Activated CD4-positive, alpha-beta T cell treated with anti-CD3 and anti-CD28 coated beads, Interleukin-2, amount 10 ng/mL, durations not matched to agents 24 days and 14 days (primary cell): ENCODE measurements at regions not wholly inside any gene's neighbourhood (a gene's known extent, or its start where the extent isn't known, plus 50 kb on each side); places are given as distances from the start of the nearest gene placed in this dataset.
"Not testable (repeated sequence)": the region's sequence is repeated elsewhere in the genome, so short reads cannot be mapped to it uniquely, and the experiment has no call there.

ENCODE experiments used
- DNase-seq: peaks from one replicate; pipeline ENCODE4 v3.0.0; 2022
- H3K27ac Mint-ChIP-seq: one replicate; pipeline ENCODE4 v1.8.0; 2022; ENCODE audit warnings: mild to moderate bottlenecking, mixed read lengths
- H3K27me3 Mint-ChIP-seq: one replicate; pipeline ENCODE4 v1.8.0; 2022; ENCODE audit warnings: mixed read lengths
- H3K36me3 Mint-ChIP-seq: one replicate; pipeline ENCODE4 v1.8.0; 2022; ENCODE audit warnings: low read depth, mild to moderate bottlenecking, mixed read lengths
- H3K4me1 Mint-ChIP-seq: one replicate; pipeline ENCODE4 v1.8.0; 2021; ENCODE audit warnings: mixed read lengths
- H3K4me3 Mint-ChIP-seq: one replicate; pipeline ENCODE4 v1.8.0; 2022; ENCODE audit warnings: mild to moderate bottlenecking, moderate library complexity, mixed read lengths
- H3K9me3 Mint-ChIP-seq: one replicate; pipeline ENCODE4 v1.8.0; 2021; ENCODE audit warnings: mixed read lengths
- intact Hi-C: fragments of 100-400 bp; cut with micrococcal nuclease; formaldehyde crosslinking; loops from one replicate; pipeline ENCODE4 v1.15.1; 2023

DNA sequence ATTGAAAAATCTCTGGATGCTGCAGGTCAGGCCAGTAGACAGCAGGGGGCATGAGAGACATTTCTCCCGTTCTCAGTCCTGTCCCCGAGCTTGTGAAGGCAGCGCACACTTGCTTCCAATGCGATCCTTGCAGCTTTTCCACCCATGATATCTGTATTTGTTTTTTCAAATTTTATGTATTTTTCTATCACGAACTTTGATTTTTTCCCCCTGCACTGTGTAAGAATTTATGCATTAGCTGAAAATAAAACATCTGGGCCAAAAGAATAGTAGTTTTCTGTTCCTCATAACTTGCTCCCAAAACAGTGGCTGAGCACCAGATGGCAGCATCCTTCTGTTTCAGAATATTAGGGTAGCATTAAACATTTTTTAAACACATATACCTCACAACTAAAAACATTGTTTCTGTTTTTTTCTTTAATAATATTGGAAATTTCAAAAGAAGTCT is 90.9 kb upstream of the PABPC3 start:
- intact Hi-C loops: not testable (repeated sequence)
- H3K27me3 Mint-ChIP-seq: peaks cover 60% of the 10 kb centered on the region

DNA sequence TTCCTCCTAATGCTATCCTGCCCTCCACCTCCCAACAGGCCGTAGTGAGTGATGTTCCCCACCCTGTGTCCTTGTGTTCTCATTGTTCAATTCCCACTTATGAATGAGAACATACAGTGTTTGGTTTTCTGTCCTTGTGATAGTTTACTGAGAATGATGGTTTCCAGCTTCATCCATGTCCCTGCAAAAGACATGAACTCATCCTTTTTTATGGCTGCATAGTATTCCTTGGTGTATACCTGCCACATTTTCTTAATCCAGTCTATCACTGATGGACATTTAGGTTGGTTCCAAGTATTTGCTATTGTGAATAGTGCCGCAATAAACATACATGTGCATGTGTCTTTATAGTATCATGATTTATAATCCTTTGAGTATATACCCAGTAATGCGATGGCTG is 88.5 kb upstream of the PABPC3 start:
- intact Hi-C loops, DNase-seq, H3K9me3 Mint-ChIP-seq, H3K4me1 Mint-ChIP-seq, H3K36me3 Mint-ChIP-seq, H3K27ac Mint-ChIP-seq, H3K4me3 Mint-ChIP-seq: not testable (repeated sequence)
- peaks cover 55% of the 10 kb centered on the region for H3K27me3 Mint-ChIP-seq

More for the DNA sequence above, 90.9 kb upstream of the PABPC3 start:
- not testable (repeated sequence) for H3K4me3 Mint-ChIP-seq, H3K9me3 Mint-ChIP-seq, H3K36me3 Mint-ChIP-seq, DNase-seq, H3K4me1 Mint-ChIP-seq, H3K27ac Mint-ChIP-seq

GRCh38 chr13:25014398-25014973 is 81.5 kb upstream of the PABPC3 start:
- H3K36me3 Mint-ChIP-seq, H3K4me3 Mint-ChIP-seq, DNase-seq, H3K4me1 Mint-ChIP-seq, H3K27ac Mint-ChIP-seq, intact Hi-C loops, H3K9me3 Mint-ChIP-seq: not testable (repeated sequence)
- peaks cover 26% of the 10 kb centered on the region for H3K27me3 Mint-ChIP-seq

DNA sequence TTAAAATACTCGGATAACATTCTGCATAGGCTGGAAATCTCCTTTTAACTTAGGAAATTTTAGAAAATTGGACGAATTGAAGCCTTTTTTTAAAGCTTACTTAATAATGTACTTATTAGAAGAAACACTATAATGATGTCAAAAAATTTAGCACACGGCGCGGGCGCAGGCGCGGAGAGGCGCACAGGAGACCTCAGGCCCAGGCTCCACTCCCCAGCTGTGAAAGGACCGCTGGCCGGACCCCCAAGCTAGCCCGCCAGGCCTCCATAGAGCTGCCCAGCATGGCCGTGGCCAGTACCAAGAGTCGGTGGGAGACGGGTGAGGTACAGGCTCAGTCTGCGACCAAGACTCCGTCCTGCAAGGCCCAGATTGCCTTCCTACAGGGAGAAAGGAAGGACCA is 78.8 kb upstream of the PABPC3 start:
- intact Hi-C loops: not testable (repeated sequence)
- peaks cover 36% of the 10 kb centered on the region for H3K27me3 Mint-ChIP-seq
- H3K4me3 Mint-ChIP-seq: peak overlapping the region; percentile 79

DNA sequence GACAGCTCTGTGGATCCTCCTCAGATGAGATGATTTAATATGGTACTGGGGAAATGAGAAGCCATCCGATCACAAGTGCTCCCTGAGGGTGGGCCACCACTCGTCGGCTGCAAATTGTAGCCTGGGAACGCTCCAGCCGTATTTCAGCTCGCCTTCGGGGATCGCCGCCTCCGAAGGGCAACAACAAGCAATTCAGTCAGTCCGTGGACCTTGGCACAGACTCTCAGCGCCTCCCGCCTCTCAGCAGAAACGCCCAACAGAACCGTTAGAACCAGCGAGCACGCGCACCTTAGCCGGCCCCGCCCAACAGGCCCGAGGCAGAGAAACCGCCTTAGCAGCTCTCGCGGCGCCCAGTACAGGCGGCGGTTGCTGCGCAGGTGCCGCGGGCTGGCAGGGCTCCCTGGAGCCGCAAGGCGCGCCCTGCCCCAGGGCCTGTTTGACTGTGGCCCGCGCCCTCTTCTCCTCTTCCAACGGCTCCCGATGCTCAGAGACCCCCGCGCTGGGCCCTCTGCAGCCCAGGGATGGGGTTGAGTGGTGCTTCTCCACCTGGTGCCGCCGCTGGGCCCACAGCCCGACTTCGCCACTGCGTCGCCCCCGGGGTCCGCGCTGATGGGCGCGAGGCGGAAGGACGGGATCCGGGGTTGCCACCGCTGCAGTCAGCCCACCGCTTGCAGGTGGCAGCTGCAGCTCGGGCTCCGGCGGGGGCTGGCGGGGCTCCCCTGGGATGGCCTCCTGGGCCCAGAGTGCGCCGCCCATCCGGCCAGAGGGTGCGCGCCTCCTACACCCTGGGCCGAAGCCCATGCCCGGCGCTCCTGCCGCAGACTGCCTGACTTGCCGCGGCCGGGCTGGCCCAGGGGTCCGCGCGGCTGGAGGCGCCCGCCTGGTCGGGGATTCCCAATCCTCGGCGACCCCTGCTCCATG is 77.9 kb upstream of the PABPC3 start:
- H3K27me3 Mint-ChIP-seq: peaks cover 39% of the 10 kb centered on the region
- H3K4me1 Mint-ChIP-seq, H3K9me3 Mint-ChIP-seq, intact Hi-C loops, H3K36me3 Mint-ChIP-seq: not testable (repeated sequence)
- peak overlapping the region; percentile 26 for H3K27ac Mint-ChIP-seq
- peak; percentile 89 for DNase-seq
- peak overlapping the region; percentile 79 for H3K4me3 Mint-ChIP-seq

More for the DNA sequence above, 78.8 kb upstream of the PABPC3 start:
- DNase-seq, H3K27ac Mint-ChIP-seq, H3K36me3 Mint-ChIP-seq, H3K4me1 Mint-ChIP-seq, H3K9me3 Mint-ChIP-seq: not testable (repeated sequence)

GRCh38 chr13:25018729-25019115 is 77.2 kb upstream of the PABPC3 start:
- no peaks in the 10 kb centered on the region for H3K9me3 Mint-ChIP-seq
- intact Hi-C loops: no loop called here
- H3K36me3 Mint-ChIP-seq: no peaks in the 10 kb centered on the region
- H3K27ac Mint-ChIP-seq: peak overlapping the region; percentile 15
- peaks cover 9% of the 10 kb centered on the region for H3K4me1 Mint-ChIP-seq
- H3K4me3 Mint-ChIP-seq: peak overlapping the region; percentile 79
- H3K27me3 Mint-ChIP-seq: peaks cover 39% of the 10 kb centered on the region
- DNase-seq: no peak

DNA sequence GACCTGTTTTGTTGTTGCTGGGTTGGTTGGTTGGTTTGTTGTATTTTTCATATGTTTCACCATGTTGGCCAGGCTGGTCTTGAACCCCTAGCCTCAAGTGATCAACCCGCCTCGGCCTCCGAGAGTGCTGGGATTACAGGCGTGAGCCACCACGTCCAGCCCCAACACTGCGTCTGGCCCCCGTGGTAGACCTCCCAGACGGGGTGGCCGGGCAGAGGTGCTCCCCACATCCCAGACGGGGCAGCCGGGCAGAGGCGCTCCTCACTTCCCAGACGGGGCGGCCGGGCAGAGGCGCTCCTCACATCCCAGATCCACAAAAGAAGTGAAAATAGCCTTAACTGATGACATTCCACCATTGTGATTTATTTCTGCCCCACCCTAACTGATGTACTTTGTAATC is 76.2 kb upstream of the PABPC3 start:
- H3K9me3 Mint-ChIP-seq, intact Hi-C loops, H3K4me3 Mint-ChIP-seq, H3K36me3 Mint-ChIP-seq, H3K4me1 Mint-ChIP-seq, DNase-seq, H3K27ac Mint-ChIP-seq: not testable (repeated sequence)
- peaks cover 44% of the 10 kb centered on the region for H3K27me3 Mint-ChIP-seq

DNA sequence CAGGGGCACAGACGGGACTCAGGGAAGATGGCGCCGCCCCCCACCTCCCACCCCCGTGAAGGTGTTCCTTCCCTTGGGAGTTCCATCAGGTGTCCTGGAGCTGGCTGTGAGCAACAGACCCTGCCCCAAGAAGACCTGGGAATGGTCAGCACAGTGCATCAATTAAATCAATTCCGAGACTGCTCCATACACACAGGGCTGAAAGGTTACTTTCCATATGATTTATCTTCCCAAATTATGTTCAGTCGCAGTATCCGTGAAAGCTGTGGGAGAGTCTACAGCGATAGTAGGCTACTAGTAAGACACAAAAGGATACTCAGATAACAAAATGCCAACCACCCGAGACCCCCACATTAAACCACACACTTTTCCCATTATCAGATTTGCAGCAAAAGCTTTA is 71.8 kb upstream of the PABPC3 start:
- no peak overlapping the region for H3K27ac Mint-ChIP-seq
- no peaks in the 10 kb centered on the region for H3K4me1 Mint-ChIP-seq
- peaks cover 57% of the 10 kb centered on the region for H3K27me3 Mint-ChIP-seq
- DNase-seq: no peak
- H3K36me3 Mint-ChIP-seq: no peaks in the 10 kb centered on the region
- H3K9me3 Mint-ChIP-seq: no peaks in the 10 kb centered on the region
- no peak overlapping the region for H3K4me3 Mint-ChIP-seq
- intact Hi-C loops: no loop called here

DNA sequence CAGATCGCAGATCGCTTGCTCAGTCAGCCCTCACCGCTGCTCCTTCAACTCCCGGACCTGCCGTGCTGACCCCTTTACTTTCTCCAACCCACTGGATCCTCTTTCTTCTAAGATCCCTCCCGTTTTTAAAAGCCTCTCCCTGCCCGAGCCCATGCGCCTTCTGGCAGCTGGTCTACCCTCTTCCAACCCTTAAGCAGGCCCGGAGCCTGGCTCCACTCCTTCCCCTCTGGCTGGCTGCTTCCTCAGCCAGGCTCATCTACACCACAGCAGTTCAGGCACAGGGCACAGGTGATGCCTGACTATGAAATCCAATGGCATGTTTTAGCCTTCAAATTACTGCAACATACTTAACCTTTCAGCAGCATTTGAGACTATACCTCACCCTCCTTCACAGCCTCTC is 63.8 kb upstream of the PABPC3 start:
- H3K4me3 Mint-ChIP-seq: no peak overlapping the region
- no peak for DNase-seq
- H3K36me3 Mint-ChIP-seq: no peaks in the 10 kb centered on the region
- peaks cover 34% of the 10 kb centered on the region for H3K27me3 Mint-ChIP-seq
- intact Hi-C loops: no loop called here
- no peaks in the 10 kb centered on the region for H3K9me3 Mint-ChIP-seq
- H3K27ac Mint-ChIP-seq: no peak overlapping the region
- no peaks in the 10 kb centered on the region for H3K4me1 Mint-ChIP-seq

- H3K27me3 Mint-ChIP-seq: peaks cover 36% of the 10 kb centered on the region
Observed at GRCh38 chr13:25034173-25034572, 61.8 kb upstream of the PABPC3 start.

GRCh38 chr13:25037057-25037813 is 58.7 kb upstream of the PABPC3 start:
- Mint-ChIP-seq H3K9me3 (no peaks in the 10 kb centered on the region), H3K27me3 (peaks cover 41% of the 10 kb centered on the region), H3K27ac (no peak overlapping the region), H3K36me3 (no peaks in the 10 kb centered on the region), H3K4me3 (no peak overlapping the region), H3K4me1 (no peaks in the 10 kb centered on the region)
- peak; percentile 86 for DNase-seq
- intact Hi-C loops: loop anchor here (1.0 kb wide), 2 partner anchors 31 to 42 kb away; no protein-coding TSS in a partner anchor

More at GRCh38 chr13:25034173-25034572, 61.8 kb upstream of the PABPC3 start:
- no peak overlapping the region for H3K27ac Mint-ChIP-seq
- no peaks in the 10 kb centered on the region for H3K9me3 Mint-ChIP-seq
- DNase-seq: no peak
- no peaks in the 10 kb centered on the region for H3K36me3 Mint-ChIP-seq
- H3K4me3 Mint-ChIP-seq: no peak overlapping the region
- H3K4me1 Mint-ChIP-seq: no peaks in the 10 kb centered on the region
- intact Hi-C loops: no loop called here

DNA sequence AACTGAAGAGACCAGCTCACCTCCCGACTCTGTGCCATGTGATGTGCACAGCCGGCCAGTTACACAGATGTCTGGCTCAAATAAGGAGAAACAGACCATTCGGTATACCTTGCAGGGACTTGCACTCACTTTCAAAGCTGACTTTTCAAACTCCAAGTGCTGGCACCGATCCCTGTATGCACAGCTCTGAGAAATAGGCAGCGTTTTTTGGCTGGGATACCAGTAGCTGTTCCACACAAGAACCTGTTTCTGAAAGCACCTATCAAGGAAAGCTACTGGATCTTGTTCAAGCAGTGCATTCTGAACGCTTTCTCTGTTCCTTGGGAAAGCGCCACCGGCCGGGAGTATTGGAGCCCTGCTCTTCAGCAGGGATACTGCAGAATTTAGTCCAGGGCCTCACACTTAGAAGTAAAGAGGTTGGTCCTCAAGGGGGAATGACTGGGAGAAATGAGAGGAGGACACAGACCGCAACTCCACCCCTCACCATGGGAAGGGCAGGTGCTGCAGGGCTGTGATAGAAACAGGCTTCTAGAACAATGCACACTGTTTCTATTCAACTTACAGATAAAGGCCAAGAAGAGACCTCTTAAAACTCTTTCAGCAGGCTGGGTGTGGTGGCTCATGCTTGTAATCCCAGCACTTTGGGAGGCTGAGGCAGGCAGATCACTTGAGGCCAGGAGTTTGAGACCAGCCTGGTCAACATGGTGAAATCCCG is 53.6 kb upstream of the PABPC3 start:
- no peaks in the 10 kb centered on the region for H3K9me3 Mint-ChIP-seq
- H3K4me3 Mint-ChIP-seq: no peak overlapping the region
- no peak overlapping the region for H3K27ac Mint-ChIP-seq
- H3K4me1 Mint-ChIP-seq: no peaks in the 10 kb centered on the region
- H3K27me3 Mint-ChIP-seq: peaks cover 55% of the 10 kb centered on the region
- DNase-seq: no peak
- intact Hi-C loops: no loop called here
- H3K36me3 Mint-ChIP-seq: no peaks in the 10 kb centered on the region

DNA sequence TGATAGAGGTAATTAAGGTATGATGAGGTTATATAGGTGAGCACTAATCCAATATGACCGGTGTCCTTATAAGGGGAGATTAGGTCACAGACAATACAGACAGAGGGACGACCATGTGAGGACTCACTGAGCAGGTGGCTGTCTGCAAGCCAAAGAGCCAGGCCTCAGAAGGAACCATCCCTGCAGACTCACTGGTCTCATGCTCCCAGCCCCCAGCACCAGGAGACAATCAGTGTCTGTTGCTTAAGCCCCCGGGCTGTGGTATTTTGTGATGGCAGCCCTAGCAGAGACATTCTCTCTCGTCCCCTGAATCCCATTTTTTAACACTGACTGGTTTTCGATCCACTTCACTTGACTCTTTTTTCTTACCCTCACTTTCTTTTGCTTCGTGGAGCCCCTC is 51.9 kb upstream of the PABPC3 start:
- no peak for DNase-seq
- intact Hi-C loops: no loop called here
- Mint-ChIP-seq H3K9me3 (no peaks in the 10 kb centered on the region), H3K36me3 (no peaks in the 10 kb centered on the region), H3K4me3 (no peak overlapping the region), H3K27ac (no peak overlapping the region), H3K4me1 (no peaks in the 10 kb centered on the region), H3K27me3 (peaks cover 62% of the 10 kb centered on the region)
